ENCODE measurements at regions not wholly inside any gene's neighbourhood (a gene's known extent, or its start where the extent isn't known, plus 50 kb on each side); places are given as distances from the start of the nearest gene placed in this dataset.

DNA sequence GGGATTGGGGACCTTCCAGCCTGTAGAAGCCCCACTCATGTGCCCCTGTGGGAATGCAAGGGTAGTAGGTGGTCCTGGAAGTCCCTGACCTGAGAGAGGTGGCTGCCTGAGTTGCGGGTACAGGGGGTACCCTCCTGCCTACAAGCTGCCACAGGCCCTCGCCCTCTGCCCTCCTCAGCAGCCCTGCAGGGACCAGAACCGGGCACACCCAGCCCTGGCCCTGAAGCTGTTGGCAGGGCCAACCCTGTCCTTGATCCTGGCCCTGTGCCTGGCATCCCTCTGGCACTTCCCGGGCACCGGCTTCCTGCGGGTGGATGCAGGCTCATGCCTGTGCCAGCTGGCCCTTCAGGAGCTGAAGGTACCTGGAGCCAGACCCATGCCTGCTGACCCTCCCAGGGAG lies 54.9 kb upstream of the ELN start:
- no peaks in the 10 kb centered on the region for H3K36me3 ChIP-seq
- H3K4me1 ChIP-seq: peaks cover 0 to 16% (median 0%) of the 10 kb centered on the region in 4 donors
- no peak for DNase-seq (ENCODE audit: low spot score in 2 of 2)
- no peak overlapping the region for H3K27ac ChIP-seq
- H3K9me3 ChIP-seq: no peaks in the 10 kb centered on the region
- WGBS, 2 donors: 74 to 81% methylated on average over 4 to 5 of the region's 6 CpGs
- no peaks in the 10 kb centered on the region for H3K27me3 ChIP-seq
- H3K4me3 ChIP-seq: no peak overlapping the region
- TF ChIP-seq EP300 (IDR thresholded peaks at IDR 0.05): no peak
- no peak for TF ChIP-seq CTCF (IDR thresholded peaks at IDR 0.05)
- TF ChIP-seq POLR2A (IDR thresholded peaks at IDR 0.05): no peak

GRCh38 chr7:73974101-73974947 lies 53.6 kb upstream of the ELN start:
- peaks cover 0 to 28% (median 0%) of the 10 kb centered on the region in 4 donors for H3K4me1 ChIP-seq

DNA sequence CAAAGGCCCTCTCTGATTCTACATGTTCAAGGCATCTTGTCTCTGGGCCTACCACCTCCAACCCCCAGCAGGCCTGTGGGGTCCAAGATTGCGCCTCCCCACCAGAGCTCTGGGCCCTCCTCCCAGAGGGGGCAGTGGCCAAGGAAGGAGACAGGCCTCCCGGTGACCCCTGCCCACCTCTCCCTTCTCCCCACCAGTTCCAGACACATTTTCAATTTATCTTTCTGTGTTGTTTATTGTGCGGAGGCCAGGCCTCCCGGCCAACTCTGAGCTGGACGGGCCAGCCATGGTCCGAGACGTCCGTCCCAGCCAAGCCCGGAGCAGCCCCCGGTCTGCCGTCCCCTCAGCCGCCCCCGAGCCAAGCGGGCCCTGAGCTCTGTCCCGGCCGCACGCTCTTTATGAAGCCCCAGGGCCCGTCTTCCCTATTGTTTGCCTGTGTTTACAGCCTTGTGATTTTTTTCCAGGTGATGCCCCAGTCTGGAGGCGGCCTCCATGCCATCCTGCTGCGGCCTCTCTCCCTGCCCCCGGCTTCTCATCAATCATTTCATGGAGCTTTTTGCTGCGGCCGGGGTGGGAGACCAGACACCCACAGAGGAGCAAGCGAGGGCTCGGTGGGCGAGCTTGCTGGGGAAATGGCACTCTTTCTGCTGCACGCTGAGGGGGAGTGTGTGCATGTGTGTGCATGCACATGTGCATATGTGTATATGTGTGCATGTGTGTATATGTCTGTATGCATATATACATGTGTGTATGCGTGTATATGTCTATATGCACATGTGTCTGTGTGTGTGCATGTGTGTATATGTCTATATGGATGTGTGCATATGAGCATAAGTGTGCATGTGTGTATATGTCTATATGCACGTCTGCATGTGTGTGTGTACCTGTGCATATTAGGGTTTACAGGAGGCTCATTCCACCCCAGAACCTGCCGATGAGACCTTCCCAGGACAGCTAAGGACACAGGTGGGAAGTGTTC lies 52.7 kb upstream of the ELN start:
- Histone ChIP-seq H3K4me1 (peaks cover 0 to 30% (median 0%) of the 10 kb centered on the region in 4 donors), H3K9me3 (no peaks in the 10 kb centered on the region), H3K27me3 (no peaks in the 10 kb centered on the region), H3K27ac (no peak overlapping the region), H3K36me3 (no peaks in the 10 kb centered on the region), H3K4me3 (no peak overlapping the region)
- WGBS, 2 donors: 63 to 68% methylated on average over 29 of the region's 30 CpGs
- TF ChIP-seq CTCF (IDR thresholded peaks at IDR 0.05) (no peak), EP300 (IDR thresholded peaks at IDR 0.05) (no peak), POLR2A (IDR thresholded peaks at IDR 0.05) (no peak)
- DNase-seq (ENCODE audit: low spot score in 2 of 2): no peak

More at GRCh38 chr7:73974101-73974947, 53.6 kb upstream of the ELN start:
- no peak for DNase-seq (ENCODE audit: low spot score in 2 of 2)
- no peaks in the 10 kb centered on the region for H3K27me3 ChIP-seq
- no peak for TF ChIP-seq EP300 (IDR thresholded peaks at IDR 0.05)
- TF ChIP-seq POLR2A (IDR thresholded peaks at IDR 0.05): no peak
- TF ChIP-seq CTCF (IDR thresholded peaks at IDR 0.05): no peak
- no peak overlapping the region for H3K27ac ChIP-seq
- 93% methylated on average over 23 of the region's 23 CpGs for WGBS, 2 donors
- H3K4me3 ChIP-seq: no peak overlapping the region
- no peaks in the 10 kb centered on the region for H3K9me3 ChIP-seq
- H3K36me3 ChIP-seq: no peaks in the 10 kb centered on the region

DNA sequence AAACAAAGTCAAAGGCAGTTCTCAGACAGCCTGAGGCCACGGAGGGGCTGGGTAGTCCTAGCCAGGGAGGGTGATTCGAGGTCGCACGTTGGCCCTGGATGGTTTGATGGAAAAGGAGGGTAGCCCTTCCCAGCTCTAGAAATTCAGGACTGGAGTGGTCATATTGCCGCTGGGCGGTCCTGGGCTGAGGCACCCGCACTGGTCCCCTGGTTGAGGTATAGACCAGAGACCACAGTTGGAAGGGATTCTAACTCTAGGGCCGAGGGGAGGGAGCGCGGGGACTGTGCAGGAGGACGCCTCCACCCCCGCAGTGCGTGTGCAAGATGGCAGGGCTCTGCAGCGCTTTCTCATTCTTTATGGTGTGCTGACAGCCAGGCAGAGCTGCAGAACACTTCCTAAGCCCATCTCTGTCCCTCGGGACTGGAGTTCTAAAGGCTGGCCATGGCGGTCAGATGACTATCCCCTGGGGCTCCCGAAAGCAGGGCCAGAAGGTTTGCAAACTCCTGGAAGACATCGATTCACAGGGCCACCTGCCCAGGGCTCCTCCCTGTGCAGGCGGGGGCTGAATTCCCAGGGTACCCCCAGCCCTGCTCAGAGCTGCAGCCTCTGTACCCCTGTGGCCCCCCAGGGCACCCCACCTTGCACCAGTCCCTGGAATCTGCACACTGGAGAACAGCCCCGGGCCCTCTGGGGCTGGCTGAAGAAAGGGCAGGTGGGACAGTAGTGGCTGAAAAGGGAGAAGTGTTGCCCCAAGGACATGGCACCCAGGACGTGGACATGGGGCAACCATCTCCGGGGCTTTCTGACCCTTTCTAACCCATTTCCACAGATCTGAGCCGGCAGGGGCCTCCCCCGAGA lies 51.0 kb upstream of the ELN start:
- 61 to 64% methylated on average over 21 to 24 of the region's 24 CpGs for WGBS, 2 donors
- H3K4me3 ChIP-seq: no peak overlapping the region
- peaks cover 0 to 32% (median 0%) of the 10 kb centered on the region in 4 donors for H3K4me1 ChIP-seq
- no peaks in the 10 kb centered on the region for H3K27me3 ChIP-seq
- H3K27ac ChIP-seq: no peak overlapping the region
- no peaks in the 10 kb centered on the region for H3K9me3 ChIP-seq
- H3K36me3 ChIP-seq: no peaks in the 10 kb centered on the region
- TF ChIP-seq EP300 (IDR thresholded peaks at IDR 0.05) (no peak), POLR2A (IDR thresholded peaks at IDR 0.05) (no peak), CTCF (IDR thresholded peaks at IDR 0.05) (no peak)
- peak in 1 of 2 donors; percentile 3 for DNase-seq (ENCODE audit: low spot score in 2 of 2)

Measured in tibial nerve (tissue), 4 donors.